Neutrophil (primary cell): ENCODE measurements at regions not wholly inside any gene's neighbourhood (a gene's known extent, or its start where the extent isn't known, plus 50 kb on each side); places are given as distances from the start of the nearest gene placed in this dataset.

Experiments
- H3K27ac ChIP-seq: fragments of 200-600 bp; sonication (generic); 2 replicates; pipeline ENCODE4 v1.5.1; 2016; ENCODE audit warnings: mild to moderate bottlenecking, moderate library complexity
- H3K27me3 ChIP-seq: fragments of 200-600 bp; sonication (generic); 2 replicates; pipeline ENCODE4 v1.6.0; 2016; ENCODE audit warnings: mild to moderate bottlenecking
- H3K36me3 ChIP-seq: fragments of 200-600 bp; sonication (generic); 2 replicates; pipeline ENCODE4 v1.5.1; 2017
- H3K4me1 ChIP-seq, 2 experiments: fragments of 200-600 bp in 1 of 2; sonication (generic) in 1 of 2; 1 replicate in 1 of 2; 2 replicates in 1 of 2; pipeline versions ENCODE4 v1.5.1 to v1.6.1; 2013 to 2016; ENCODE audit warnings: low read depth in 1 of 2, low read length in 1 of 2, mild to moderate bottlenecking in 1 of 2, moderate library complexity in 1 of 2; ENCODE audit not compliant: control insufficient read depth in 1 of 2, insufficient read depth in 1 of 2
- H3K4me3 ChIP-seq, 2 experiments: fragments of 200-600 bp in 1 of 2; sonication (generic) in 1 of 2; 1 replicate in 1 of 2; 2 replicates in 1 of 2; pipeline ENCODE4 v1.5.1; 2013 to 2016; ENCODE audit warnings: low read depth in 1 of 2, low read length in 1 of 2, mild to moderate bottlenecking in 1 of 2, moderate library complexity in 1 of 2
- H3K9me3 ChIP-seq: fragments of 200-600 bp; sonication (generic); 2 replicates; pipeline ENCODE4 v1.5.1; 2016
- CTCF ChIP-seq: fragments of 200-600 bp; sonication (generic); IDR thresholded peaks from 2 replicates; pipeline ENCODE4 v1.5.1; 2016; ENCODE audit warnings: antibody characterized with exemption

- Histone ChIP-seq H3K27ac (no peak overlapping the region), H3K4me3 (no peak overlapping the region), H3K9me3 (no peaks in the 10 kb centered on the region), H3K27me3 (no peaks in the 10 kb centered on the region), H3K4me1 (no peaks in the 10 kb centered on the region), H3K36me3 (no peaks in the 10 kb centered on the region)
- no peak for TF ChIP-seq CTCF
These were observed 138.9 kb downstream of the NXNL2 start for GRCh38 chr9:88673886-88674285.

GRCh38 chr9:88676644-88677043 is 141.7 kb downstream of the NXNL2 start:
- Histone ChIP-seq H3K27me3 (no peaks in the 10 kb centered on the region), H3K4me3 (no peak overlapping the region), H3K36me3 (no peaks in the 10 kb centered on the region), H3K27ac (no peak overlapping the region), H3K4me1 (no peaks in the 10 kb centered on the region), H3K9me3 (no peaks in the 10 kb centered on the region)
- TF ChIP-seq CTCF = no peak

GRCh38 chr9:88678008-88678407 is 143.0 kb downstream of the NXNL2 start:
- H3K4me1 ChIP-seq = no peaks in the 10 kb centered on the region
- no peak overlapping the region for H3K27ac ChIP-seq
- no peak for TF ChIP-seq CTCF
- H3K27me3 ChIP-seq = no peaks in the 10 kb centered on the region
- H3K4me3 ChIP-seq = no peak overlapping the region
- H3K36me3 ChIP-seq = no peaks in the 10 kb centered on the region
- H3K9me3 ChIP-seq = no peaks in the 10 kb centered on the region

GRCh38 chr9:88678431-88678830 is 143.5 kb downstream of the NXNL2 start:
- H3K4me3 ChIP-seq = no peak overlapping the region
- TF ChIP-seq CTCF = no peak
- no peaks in the 10 kb centered on the region for H3K27me3 ChIP-seq
- no peaks in the 10 kb centered on the region for H3K36me3 ChIP-seq
- H3K4me1 ChIP-seq = no peaks in the 10 kb centered on the region
- no peak overlapping the region for H3K27ac ChIP-seq
- no peaks in the 10 kb centered on the region for H3K9me3 ChIP-seq

GRCh38 chr9:88680041-88680440 is 145.1 kb downstream of the NXNL2 start:
- Histone ChIP-seq H3K27me3 (no peaks in the 10 kb centered on the region), H3K36me3 (no peaks in the 10 kb centered on the region), H3K27ac (no peak overlapping the region), H3K4me1 (no peaks in the 10 kb centered on the region), H3K4me3 (no peak overlapping the region), H3K9me3 (no peaks in the 10 kb centered on the region)
- TF ChIP-seq CTCF = no peak
